Breast epithelium (tissue), 4 donors: ENCODE measurements at regions not wholly inside any gene's neighbourhood (a gene's known extent, or its start where the extent isn't known, plus 50 kb on each side); places are given as distances from the start of the nearest gene placed in this dataset.

Experiments
- DNase-seq, 2 donors: peaks; one replicate each; pipeline ENCODE4 v3.0.0-alpha.2; 2019; ENCODE audit warnings: low spot score in 2 of 2
- H3K27ac ChIP-seq, 2 donors: fragments of 200-600 bp; sonication (generic) in 1 of 2; one replicate each; pipeline ENCODE4 v1.5.1; 2016 to 2019; ENCODE audit warnings: mild to moderate bottlenecking in 1 of 2
- H3K27me3 ChIP-seq, 2 donors: fragments of 200-600 bp; sonication (generic) in 1 of 2; one replicate each; pipeline versions ENCODE4 v1.5.1 to v1.6.0; 2017 to 2019; ENCODE audit warnings: control low read depth in 1 of 2, mild to moderate bottlenecking in 1 of 2
- H3K36me3 ChIP-seq: fragments of 200-600 bp; one replicate; pipeline ENCODE4 v1.5.1; 2019
- H3K4me1 ChIP-seq, 2 donors: fragments of 200-600 bp; sonication (generic); one replicate each; pipeline ENCODE4 v1.5.1; 2016 to 2019; ENCODE audit warnings: control low read depth in 1 of 2
- H3K4me3 ChIP-seq, 3 donors: fragments of 200-600 bp; sonication (generic); 1 replicate in 2 of 3; 2 replicates in 1 of 3; pipeline ENCODE4 v1.5.1; 2016 to 2019; ENCODE audit warnings: mild to moderate bottlenecking in 3 of 3, moderate library complexity in 2 of 3
- H3K9me3 ChIP-seq, 2 donors: fragments of 200-600 bp; sonication (generic) in 1 of 2; one replicate each; pipeline ENCODE4 v1.5.1; 2016 to 2019; ENCODE audit warnings: control low read depth in 1 of 2
- POLR2A ChIP-seq: fragments of 450-650 bp; IDR thresholded peaks from one replicate; pipeline ENCODE4 v1.6.1; 2016; ENCODE audit warnings: antibody characterized with exemption, mild to moderate bottlenecking, moderate library complexity
- POLR2AphosphoS5 ChIP-seq, 3 donors: sonication (generic); formaldehyde crosslinking; IDR thresholded peaks; one replicate each; pipeline ENCODE4 v1.6.1; 2017; ENCODE audit warnings: antibody characterized with exemption in 3 of 3
- intact Hi-C: fragments of 100-400 bp; cut with DNase I; formaldehyde crosslinking; loops from one replicate; pipeline ENCODE4 v1.15.1; 2023; ENCODE audit warnings: low total_unique reads
- TF ChIP-seq, protein P1 (sequence below), 3 donors: fragments of 450-650 bp; IDR thresholded peaks; one replicate each; pipeline ENCODE4 v1.5.1; 2016 to 2017; ENCODE audit warnings: antibody characterized with exemption in 3 of 3, mild to moderate bottlenecking in 3 of 3, moderate library complexity in 3 of 3

- no peak overlapping the region for H3K4me3 ChIP-seq
- no peaks in the 10 kb centered on the region for H3K9me3 ChIP-seq
- no peaks in the 10 kb centered on the region for H3K27me3 ChIP-seq
- no peak overlapping the region for H3K27ac ChIP-seq
- no peak for DNase-seq
- H3K36me3 ChIP-seq: no peaks in the 10 kb centered on the region
- TF ChIP-seq POLR2AphosphoS5 (IDR thresholded peaks at IDR 0.05): no peak
- TF ChIP-seq, protein P1, sequence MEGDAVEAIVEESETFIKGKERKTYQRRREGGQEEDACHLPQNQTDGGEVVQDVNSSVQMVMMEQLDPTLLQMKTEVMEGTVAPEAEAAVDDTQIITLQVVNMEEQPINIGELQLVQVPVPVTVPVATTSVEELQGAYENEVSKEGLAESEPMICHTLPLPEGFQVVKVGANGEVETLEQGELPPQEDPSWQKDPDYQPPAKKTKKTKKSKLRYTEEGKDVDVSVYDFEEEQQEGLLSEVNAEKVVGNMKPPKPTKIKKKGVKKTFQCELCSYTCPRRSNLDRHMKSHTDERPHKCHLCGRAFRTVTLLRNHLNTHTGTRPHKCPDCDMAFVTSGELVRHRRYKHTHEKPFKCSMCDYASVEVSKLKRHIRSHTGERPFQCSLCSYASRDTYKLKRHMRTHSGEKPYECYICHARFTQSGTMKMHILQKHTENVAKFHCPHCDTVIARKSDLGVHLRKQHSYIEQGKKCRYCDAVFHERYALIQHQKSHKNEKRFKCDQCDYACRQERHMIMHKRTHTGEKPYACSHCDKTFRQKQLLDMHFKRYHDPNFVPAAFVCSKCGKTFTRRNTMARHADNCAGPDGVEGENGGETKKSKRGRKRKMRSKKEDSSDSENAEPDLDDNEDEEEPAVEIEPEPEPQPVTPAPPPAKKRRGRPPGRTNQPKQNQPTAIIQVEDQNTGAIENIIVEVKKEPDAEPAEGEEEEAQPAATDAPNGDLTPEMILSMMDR (IDR thresholded peaks at IDR 0.05): no peak
- TF ChIP-seq POLR2A: no peak
- no peaks in the 10 kb centered on the region for H3K4me1 ChIP-seq
- intact Hi-C loops: no loop called here
These were observed 568.1 kb upstream of the ZNF804A start for GRCh38 chr2:184030245-184030644.

DNA sequence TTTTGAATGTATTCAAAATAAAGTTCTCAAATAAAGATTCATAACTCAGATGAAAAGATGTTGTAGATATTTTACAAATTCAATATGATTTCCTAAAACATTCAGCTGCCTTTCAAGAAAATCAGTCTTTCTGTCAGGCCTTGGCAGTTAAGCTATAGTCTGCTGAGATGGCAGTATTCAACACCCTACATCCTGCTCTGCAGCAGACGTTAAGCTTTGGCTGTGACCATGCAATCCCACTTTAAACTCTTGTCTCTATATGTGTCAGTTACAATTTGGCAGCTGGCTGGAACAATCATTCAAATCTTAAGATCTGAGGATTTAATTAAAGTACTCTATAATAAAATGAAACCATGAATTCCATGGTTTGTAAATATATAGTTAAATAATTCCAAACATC, 567.3 kb upstream of the ZNF804A start:
- H3K9me3 ChIP-seq: no peaks in the 10 kb centered on the region
- H3K4me1 ChIP-seq: no peaks in the 10 kb centered on the region
- H3K27ac ChIP-seq: no peak overlapping the region
- no peak overlapping the region for H3K4me3 ChIP-seq
- DNase-seq: no peak
- intact Hi-C loops: no loop called here
- TF ChIP-seq POLR2A: no peak
- no peaks in the 10 kb centered on the region for H3K27me3 ChIP-seq
- no peaks in the 10 kb centered on the region for H3K36me3 ChIP-seq

DNA sequence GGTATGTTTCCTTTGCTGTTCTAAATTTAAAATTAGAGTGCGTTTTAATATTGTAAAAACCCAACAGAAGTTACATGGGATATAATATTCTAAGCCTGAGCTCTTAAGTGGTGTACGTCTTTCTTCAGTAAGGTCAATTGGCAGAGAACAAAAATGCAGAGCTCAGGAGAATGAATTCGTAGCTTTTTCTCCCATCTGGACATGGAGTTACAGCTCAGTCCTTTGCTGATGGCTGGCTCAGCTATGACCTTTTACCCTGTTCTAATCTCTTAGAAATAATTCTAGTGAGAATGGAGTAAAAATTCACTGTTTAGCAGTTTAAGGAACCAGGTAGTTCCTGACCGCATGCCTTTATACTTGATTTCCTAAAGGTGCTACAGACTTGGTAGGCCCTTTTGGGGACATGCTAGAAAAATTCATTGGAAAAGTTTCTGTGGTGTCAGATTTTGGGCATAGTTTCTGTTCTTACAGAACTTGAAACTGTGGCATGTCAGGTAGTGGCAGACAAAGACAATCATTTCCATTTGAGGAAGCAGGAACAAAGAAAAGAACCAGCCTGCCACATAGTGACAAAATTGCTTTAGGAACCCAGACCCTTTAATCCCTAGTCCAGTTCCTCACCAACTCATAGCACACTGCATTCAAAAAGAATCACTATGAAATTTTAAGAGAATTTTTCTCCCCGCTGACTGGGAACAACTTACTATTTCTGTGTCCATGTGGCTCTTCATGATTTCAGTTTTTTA, 566.8 kb upstream of the ZNF804A start:
- no peak for DNase-seq
- Histone ChIP-seq H3K27ac (no peak overlapping the region), H3K27me3 (no peaks in the 10 kb centered on the region), H3K36me3 (no peaks in the 10 kb centered on the region), H3K4me1 (no peaks in the 10 kb centered on the region), H3K4me3 (no peak overlapping the region), H3K9me3 (no peaks in the 10 kb centered on the region)
- TF ChIP-seq, protein P1 (IDR thresholded peaks at IDR 0.05): no peak
- intact Hi-C loops: no loop called here

DNA sequence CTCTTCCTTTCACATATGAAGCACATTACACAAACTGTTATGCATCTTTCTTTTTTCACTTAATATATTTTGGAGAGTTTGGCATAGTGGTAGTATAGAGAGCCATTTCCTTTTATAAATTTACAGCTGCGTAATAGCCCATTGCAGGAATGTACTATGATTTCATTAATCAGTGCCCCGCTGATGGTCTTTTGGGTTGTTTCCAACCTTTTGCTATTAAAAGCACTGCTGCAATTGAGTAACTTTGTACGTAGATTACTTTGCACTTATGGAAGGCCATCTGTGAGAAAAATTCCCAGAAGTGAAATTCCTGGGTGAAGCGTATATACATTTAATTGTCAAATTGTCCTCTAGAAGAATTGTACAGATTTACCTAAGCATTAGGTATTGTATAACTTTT, 565.3 kb upstream of the ZNF804A start:
- intact Hi-C loops: no loop called here
- no peak for TF ChIP-seq POLR2AphosphoS5 (IDR thresholded peaks at IDR 0.05)
- TF ChIP-seq POLR2A: no peak
- TF ChIP-seq, protein P1 (IDR thresholded peaks at IDR 0.05): no peak
- DNase-seq: no peak
- Histone ChIP-seq H3K4me3 (no peak overlapping the region), H3K9me3 (no peaks in the 10 kb centered on the region), H3K4me1 (no peaks in the 10 kb centered on the region), H3K27me3 (no peaks in the 10 kb centered on the region), H3K36me3 (no peaks in the 10 kb centered on the region), H3K27ac (no peak overlapping the region)

DNA sequence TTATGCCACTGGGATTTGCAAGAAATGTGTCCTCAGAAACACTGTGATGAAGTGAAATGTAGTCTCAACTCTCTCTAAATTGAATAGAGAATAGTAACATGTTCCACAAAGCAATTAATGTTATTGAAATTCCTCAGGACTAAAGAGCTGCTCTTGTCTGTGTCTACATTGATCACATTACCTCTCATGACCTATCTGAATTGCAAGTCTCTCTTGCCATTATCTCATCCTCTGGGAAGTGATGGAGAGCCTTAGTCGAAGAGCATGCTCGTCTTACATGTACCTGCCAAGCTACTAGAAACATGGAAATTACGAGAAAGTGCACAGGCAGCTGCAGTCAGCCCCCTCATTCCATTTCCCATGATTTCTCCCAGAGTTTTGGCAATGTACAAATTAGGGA, 561.1 kb upstream of the ZNF804A start:
- DNase-seq: no peak
- Histone ChIP-seq H3K9me3 (no peaks in the 10 kb centered on the region), H3K4me3 (no peak overlapping the region), H3K4me1 (no peaks in the 10 kb centered on the region), H3K27me3 (no peaks in the 10 kb centered on the region), H3K27ac (no peak overlapping the region), H3K36me3 (no peaks in the 10 kb centered on the region)
- intact Hi-C loops: no loop called here
- TF ChIP-seq POLR2A: no peak
- TF ChIP-seq, protein P1 (IDR thresholded peaks at IDR 0.05): no peak
- no peak for TF ChIP-seq POLR2AphosphoS5 (IDR thresholded peaks at IDR 0.05)

- Histone ChIP-seq H3K27ac (no peak overlapping the region), H3K4me1 (no peaks in the 10 kb centered on the region), H3K9me3 (no peaks in the 10 kb centered on the region), H3K36me3 (no peaks in the 10 kb centered on the region), H3K4me3 (no peak overlapping the region), H3K27me3 (no peaks in the 10 kb centered on the region)
- TF ChIP-seq POLR2AphosphoS5 (IDR thresholded peaks at IDR 0.05) (no peak), POLR2A (no peak)
- TF ChIP-seq, protein P1 (IDR thresholded peaks at IDR 0.05): no peak
- intact Hi-C loops: no loop called here
- DNase-seq: no peak
These were observed 558.8 kb upstream of the ZNF804A start for GRCh38 chr2:184039493-184039892.
